NCI-H2227 (cell line): ENCODE measurements at regions not wholly inside any gene's neighbourhood (a gene's known extent, or its start where the extent isn't known, plus 50 kb on each side); places are given as distances from the start of the nearest gene placed in this dataset.

Experiments
- DNase-seq: peaks from one replicate; lab custom pipeline; 2025; ENCODE audit not compliant: unreplicated experiment; lab: John Stamatoyannopoulos, UW

- no peak for DNase-seq
Observed at GRCh38 chr10:4533621-4534020, 292.4 kb upstream of the AKR1E2 start.

GRCh38 chr10:4532976-4533375 lies 293.0 kb upstream of the AKR1E2 start:
- no peak for DNase-seq

- DNase-seq = no peak
Observed at GRCh38 chr10:4532467-4532866, 293.5 kb upstream of the AKR1E2 start.

- DNase-seq = no peak
Observed at GRCh38 chr10:4532011-4532410, 294.0 kb upstream of the AKR1E2 start.

GRCh38 chr10:4529266-4529665 lies 296.7 kb upstream of the AKR1E2 start:
- no peak for DNase-seq

GRCh38 chr10:4527281-4527970 lies 298.6 kb upstream of the AKR1E2 start:
- DNase-seq = no peak

GRCh38 chr10:4526311-4526731 lies 299.7 kb upstream of the AKR1E2 start:
- DNase-seq = no peak

- DNase-seq = no peak
Observed at GRCh38 chr10:4525103-4525502, 300.9 kb upstream of the AKR1E2 start.

- no peak for DNase-seq
Observed at GRCh38 chr10:4522296-4523000, 303.6 kb upstream of the AKR1E2 start.

GRCh38 chr10:4519658-4520402 lies 306.2 kb upstream of the AKR1E2 start:
- no peak for DNase-seq

GRCh38 chr10:4517746-4518145 lies 308.3 kb upstream of the AKR1E2 start:
- DNase-seq = no peak

GRCh38 chr10:4515721-4516120 lies 310.3 kb upstream of the AKR1E2 start:
- no peak for DNase-seq

GRCh38 chr10:4514445-4515108 lies 311.4 kb upstream of the AKR1E2 start:
- no peak for DNase-seq

GRCh38 chr10:4512671-4513240 lies 313.3 kb upstream of the AKR1E2 start:
- DNase-seq = peak; percentile 6

GRCh38 chr10:4512196-4512595 lies 313.8 kb upstream of the AKR1E2 start:
- no peak for DNase-seq

- DNase-seq = no peak
Observed at GRCh38 chr10:4511509-4511908, 314.5 kb upstream of the AKR1E2 start.

- no peak for DNase-seq
Observed at GRCh38 chr10:4509405-4509804, 316.6 kb upstream of the AKR1E2 start.

- no peak for DNase-seq
Observed at GRCh38 chr10:4506095-4506494, 319.9 kb upstream of the AKR1E2 start.

GRCh38 chr10:4504550-4504949 lies 321.5 kb upstream of the AKR1E2 start:
- DNase-seq = no peak

- DNase-seq = no peak
Observed at GRCh38 chr10:4503076-4503475, 322.9 kb upstream of the AKR1E2 start.

GRCh38 chr10:4501306-4501705 lies 324.7 kb upstream of the AKR1E2 start:
- DNase-seq = no peak
